ENCODE measurements at regions not wholly inside any gene's neighbourhood (a gene's known extent, or its start where the extent isn't known, plus 50 kb on each side); places are given as distances from the start of the nearest gene placed in this dataset.

DNA sequence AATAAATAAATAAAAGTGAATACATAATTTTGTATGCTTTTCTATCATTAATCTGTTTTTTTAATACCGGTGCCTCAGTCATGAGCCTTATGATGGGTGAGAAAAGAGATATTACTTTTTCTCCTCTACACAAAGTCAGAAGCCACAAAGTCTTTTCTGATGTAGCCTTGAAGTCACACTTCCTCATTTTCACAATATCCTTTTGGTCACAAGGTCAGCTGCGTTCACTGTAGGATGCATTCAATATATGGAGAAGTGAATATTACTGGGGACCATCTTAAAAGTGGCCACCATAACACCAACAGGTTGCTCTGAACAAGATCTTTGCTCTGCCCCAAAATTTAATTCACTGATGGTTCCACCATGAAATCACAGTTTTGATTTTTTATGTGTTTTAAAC lies 83.3 kb upstream of the TNR start:
- DNase-seq (ENCODE audit: low read depth in 2 of 2) = no peak

DNA sequence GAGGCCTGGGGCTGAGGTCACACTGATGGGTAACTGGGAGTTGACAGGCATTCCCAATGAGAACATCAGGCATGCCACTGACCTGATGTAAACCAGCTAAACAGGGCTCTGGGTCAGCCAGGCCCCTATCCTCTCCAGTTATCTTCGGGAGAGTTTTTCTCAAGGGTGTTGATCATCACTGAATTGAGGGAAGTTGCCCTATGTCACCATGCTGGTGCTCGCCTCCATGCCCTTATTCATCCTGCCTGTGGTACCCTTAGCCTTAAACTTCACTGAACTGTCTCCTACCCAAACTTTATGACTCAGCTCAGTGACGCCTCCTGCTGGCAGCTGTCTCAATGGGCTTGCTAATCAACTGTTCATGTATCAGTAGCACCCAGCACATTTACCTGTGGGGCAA lies 80.7 kb upstream of the TNR start:
- peak; percentile 2 to 13 for DNase-seq (ENCODE audit: low read depth in 2 of 2)

DNA sequence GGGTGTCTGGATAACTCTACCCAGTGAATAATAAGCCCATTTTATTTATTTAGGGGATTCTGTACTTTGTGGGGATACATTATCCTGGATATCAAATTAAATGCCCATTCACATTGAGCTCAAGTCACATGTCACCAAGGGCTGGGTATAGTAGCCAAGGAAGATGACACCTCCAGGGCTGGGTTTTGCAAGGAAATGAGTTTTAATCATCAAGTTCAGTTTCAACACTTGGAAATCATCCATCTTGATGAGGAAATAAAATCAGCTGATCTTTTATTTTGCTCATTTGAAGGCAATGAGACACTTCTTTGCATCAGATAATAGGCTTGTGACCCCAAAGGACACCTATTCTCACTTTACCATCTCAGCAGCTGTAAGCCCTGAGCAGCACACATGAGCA lies 80.0 kb upstream of the TNR start:
- no peak for DNase-seq (ENCODE audit: low read depth in 2 of 2)

DNA sequence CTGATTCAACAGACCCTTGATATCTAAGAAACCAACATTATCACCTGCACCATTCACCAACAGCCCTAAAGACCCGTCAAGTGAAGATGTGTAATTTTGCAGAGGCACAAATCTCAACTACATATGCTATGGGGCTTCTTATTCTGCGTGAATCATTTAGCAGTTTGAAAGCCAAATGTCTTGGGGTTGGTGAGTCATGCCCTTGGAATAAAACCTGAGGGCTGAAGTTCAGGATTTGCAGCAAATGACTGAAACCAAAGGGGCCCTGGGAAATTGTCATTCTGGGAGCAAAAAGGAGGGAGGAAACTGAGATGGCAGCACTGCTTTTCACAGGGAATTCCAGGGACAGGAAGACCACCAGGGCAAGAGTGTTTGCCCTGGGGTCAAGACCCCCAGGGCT lies 79.2 kb upstream of the TNR start:
- no peak for DNase-seq (ENCODE audit: low read depth in 2 of 2)

DNA sequence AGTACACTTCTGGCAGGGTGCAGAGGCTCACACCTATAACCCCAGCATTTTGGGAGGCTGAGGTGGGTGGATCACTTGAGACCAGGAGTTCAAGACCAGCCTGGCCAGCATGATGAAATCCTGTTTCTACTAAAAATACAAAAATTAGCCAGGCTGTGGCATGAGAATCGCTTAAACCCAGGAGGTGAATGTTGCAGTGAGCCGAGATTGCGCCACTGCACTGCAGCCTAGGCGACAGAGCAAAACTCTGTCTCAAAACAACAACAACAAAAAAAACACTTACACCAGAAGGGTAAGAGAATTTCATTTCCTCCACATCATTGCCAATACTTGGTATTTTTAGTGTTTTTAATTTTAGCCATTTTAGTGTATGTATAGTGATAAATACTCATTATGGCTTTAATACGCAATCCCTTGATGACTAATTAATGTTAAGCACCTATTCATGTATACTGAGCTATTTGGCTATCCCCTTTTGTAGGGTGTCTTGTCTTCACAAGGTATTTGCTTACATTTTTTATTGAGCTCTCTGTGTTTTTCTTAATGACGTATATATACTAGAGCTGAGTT lies 77.1 kb upstream of the TNR start:
- DNase-seq (ENCODE audit: low read depth in 2 of 2) = no peak

DNA sequence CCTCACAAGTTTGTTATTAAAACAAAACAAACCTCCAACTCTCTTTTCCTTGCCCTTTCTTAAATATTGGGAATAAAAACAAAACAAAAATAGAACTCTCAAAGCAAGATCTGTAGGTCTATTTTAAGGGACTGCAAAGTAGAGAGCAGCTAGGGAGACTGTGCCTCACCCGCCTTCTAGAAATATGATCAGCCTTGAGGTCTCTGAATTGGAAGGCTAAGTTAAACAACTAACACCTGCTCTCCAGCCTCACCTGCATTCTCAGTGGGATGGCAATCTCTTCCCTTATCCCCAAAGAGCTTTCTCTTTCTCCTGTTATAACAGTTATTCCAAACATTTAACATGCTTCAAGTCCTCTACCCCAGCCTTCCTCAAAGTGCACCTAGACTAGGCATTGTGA lies 75.5 kb upstream of the TNR start:
- no peak for DNase-seq (ENCODE audit: low read depth in 2 of 2)

DNA sequence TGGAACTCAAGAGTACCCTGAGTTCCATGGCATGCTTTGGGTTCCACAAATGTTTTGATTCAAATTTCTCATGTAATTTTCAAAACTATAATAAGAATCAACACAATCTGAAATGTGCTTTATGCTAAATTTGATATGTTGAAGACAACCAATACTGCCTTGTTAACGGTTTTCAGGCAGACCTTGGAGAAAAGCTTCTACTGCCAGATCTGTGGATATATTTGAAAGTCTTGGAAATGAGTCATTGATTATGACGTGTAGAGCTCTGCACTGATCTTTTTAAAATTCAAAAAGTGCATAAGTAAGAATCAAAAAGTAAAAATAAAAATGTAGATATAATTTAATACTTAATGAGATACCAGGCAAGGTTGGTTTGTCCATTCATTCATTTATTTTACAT lies 74.0 kb upstream of the TNR start:
- DNase-seq (ENCODE audit: low read depth in 2 of 2) = no peak

DNA sequence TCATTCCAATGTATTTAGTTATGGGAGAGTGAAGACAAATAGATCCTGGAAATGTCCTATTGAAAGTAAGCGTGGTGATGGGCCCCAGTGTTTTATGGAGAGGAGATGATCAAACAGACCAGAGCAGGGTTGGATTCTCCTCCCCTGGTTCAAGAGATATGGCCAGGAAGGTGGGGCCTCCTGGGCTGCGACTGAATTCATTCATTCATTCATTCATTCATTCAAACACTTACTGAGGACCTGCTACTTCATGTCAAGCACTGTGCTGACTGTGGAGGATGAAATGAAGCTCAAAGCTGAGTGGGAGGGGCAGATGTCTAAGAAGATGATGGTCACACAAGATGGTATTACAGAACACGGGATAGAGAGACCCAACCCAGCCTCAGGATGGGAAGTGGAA lies 71.5 kb upstream of the TNR start:
- DNase-seq (ENCODE audit: low read depth in 2 of 2) = no peak

DNA sequence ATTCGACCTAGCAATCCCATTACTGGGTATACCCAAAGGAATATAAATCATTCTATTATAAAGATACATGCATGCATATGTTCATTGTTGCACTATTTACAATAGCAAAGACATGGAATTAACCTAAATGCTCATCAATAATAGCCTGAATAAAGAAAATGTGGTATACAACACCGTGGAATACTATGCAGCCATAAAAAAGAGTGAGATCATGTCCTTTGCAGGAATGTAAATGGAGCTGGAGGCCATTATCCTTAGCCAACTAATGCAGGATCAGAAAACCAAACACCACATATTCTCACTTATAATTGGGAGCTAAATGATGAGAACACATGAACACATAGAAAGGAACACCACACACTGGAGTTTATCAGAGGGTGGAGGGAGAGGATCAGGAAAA lies 69.5 kb upstream of the TNR start:
- no peak for DNase-seq (ENCODE audit: low read depth in 2 of 2)

DNA sequence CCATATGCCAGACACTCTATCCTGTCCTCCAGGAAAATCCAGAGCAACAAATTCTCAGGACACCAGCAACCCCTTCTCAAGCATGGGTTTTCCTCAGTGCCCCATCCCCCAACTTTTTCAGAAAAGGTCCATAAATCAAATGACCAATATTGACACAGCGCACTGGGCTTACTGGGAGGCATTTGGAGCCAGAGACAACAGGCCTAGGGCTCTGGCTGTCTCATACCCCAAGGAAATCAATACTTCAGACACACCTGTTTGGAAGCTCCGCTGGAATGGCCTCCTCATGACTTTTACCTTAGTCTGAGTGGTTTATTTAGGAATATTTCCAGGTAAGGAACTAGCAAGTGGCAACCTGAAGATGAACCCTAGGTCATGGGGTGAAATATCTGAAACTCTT lies 66.9 kb upstream of the TNR start:
- DNase-seq (ENCODE audit: low read depth in 2 of 2) = no peak

DNA sequence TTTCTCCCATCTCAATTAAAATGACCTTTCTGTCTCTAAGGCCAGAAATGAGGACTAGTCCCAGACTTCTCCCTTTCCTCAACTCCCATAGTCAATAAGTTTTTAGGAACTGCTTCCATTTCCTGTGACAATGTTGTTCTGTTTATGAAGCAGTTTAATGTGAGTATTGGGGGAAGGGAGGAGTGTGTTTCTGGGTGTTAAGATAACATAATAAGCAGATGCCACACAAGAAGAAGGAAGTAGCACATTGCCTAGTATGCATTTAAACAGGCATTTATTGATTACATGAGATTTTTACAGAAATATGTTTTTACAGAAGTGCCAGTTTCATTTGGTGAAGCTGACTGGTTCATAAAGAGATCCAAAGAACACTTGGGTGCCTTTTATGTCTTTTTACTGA lies 65.6 kb upstream of the TNR start:
- no peak for DNase-seq (ENCODE audit: low read depth in 2 of 2)

DNA sequence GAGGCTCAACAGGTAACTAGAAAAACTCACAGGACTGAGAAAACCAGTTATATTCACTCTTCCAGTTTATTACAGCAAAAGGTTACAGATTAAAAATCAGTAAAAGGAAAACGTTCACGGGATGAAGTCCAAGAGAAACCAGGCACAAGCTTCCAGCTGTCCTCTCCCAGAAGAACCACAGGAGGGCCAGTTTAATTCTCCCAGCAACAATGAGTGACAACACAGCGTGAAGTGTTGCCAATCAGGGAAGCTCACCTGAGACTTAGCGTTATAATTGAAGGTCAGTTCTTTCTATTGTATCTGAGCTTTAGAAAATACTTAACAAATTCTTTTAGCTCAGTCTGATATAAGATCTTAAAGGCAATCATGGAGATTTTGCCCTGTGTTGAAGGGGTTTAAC lies 65.2 kb upstream of the TNR start:
- no peak for DNase-seq (ENCODE audit: low read depth in 2 of 2)

DNA sequence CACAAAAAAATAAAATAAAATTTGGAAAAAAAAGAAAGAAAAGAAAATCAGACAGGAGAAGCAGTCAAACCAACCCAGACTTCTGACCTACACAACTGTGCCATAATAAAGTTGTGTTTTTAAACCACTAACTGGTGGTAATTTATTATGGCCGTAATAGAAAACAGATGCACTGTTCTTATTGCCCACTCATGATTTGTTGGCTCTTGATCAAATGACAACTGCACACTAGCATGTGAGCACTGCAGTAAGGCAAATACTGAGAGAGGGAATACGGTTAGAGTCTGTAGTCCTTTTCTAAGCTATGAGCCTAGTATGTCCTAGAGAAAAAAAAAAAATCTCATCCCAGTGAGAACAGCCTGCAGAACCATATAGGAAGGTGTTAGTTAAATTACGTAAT lies 61.2 kb upstream of the TNR start:
- no peak for DNase-seq (ENCODE audit: low read depth in 2 of 2)

DNA sequence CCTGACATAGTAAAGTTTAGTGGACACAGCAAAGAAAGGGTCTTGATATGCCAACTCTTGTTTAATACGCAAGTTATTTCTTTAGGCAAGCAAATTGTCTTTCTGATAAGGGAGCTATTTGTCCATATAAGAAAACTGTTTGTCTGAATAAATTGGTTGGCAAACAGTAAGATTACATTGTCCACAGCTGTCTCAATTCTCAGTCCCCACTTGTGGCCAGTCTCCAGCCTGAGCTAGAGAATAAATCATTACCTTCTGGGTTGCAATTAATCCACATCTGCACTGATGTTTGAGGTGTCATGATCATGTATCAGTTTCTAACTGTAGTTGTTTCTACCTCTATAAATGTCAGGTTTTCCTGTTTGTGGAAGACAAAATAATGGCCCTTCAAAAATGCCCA lies 60.0 kb upstream of the TNR start:
- no peak for DNase-seq (ENCODE audit: low read depth in 2 of 2)

DNA sequence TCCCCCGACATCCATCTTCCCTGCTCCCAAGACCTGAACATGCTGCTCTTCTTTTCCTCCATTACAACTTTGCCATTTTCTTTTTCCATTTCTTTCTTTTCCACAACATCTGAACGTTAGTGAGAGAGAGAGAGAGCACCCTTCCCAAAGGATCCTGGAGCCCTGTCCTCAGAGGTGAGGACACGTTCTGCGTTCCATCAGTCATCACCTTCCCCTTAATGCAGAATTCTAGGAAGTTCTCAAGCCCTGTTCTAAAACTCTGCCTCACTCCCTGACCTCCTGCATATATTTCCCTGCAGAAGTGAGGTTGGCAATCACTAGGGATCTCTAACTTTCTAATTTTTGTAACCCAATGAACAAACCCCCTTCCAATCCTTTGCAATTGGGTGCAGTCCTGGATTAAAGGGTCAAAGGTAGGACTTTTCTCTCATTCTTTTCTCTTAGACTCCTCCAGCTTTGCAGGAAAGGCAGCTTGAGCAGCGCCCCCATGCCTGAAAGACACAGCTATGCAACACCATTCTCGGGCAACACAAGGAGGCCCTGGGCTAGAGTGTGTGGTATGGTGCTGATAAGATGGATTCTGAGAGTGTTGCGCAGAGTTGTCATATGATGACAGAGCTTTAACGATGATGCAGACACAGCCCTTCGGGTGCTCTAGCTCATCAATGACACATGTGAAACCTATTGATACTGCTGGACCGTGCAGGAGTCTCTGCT lies 59.2 kb upstream of the TNR start:
- no peak for DNase-seq (ENCODE audit: low read depth in 2 of 2)

DNA sequence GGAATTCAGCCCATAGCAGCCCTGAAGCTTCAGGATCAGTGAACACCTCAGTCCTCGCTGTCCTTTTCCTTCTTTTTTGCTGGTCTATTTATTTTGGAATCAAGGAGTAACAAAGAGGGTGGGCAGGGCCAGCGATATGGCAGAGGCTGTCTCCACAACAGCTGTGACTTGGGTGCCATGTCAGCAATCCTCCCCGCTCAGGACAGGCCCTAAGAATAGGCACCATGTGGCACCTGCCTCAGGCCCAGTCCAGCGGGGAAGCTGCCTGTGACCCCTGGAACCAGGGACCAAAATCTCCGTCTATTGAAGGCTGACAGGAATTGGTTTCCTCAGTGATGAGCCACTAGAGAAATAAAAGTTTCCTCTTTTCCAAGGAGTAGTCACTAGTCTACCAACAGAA lies 58.6 kb upstream of the TNR start:
- no peak for DNase-seq (ENCODE audit: low read depth in 2 of 2)

DNA sequence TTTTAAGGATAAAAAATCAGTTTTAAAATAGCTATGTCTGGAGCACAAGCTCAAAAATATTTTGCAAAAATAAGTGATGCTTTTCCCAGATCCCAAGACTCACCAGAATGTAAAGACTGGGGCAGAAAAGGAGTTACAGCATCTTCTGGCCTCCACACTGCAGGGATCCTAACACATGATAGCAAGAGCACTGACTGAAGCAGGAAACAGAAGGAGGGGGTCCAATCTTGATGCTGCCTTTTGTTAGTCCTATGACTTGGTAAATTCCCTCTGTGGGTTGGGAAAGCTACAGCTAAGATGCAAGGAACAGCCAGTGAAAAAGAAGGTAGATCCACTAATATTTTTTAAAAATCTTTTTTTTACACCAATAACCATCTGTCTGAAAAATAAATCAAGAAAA lies 54.2 kb upstream of the TNR start:
- DNase-seq (ENCODE audit: low read depth in 2 of 2) = no peak

DNA sequence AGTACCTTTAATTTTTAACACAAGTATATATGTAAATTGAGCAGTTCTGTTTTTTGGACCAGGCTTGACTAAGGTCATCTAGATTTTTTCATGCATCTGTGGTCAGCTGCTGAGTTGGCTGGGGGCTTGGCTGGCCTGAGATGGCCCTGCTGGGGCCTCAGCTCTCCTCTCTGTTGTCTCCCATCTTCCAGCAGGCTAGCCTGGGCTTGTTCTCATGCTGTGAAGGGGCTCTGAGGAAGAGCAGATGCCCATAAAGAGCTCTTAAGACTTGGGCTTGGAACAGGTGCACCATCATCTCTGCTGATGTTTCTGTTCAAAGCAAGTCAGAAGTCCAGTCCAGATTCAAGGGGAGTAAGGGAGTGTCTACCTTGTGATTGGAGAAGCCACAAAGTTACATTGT lies 51.2 kb upstream of the TNR start:
- no peak for DNase-seq (ENCODE audit: low read depth in 2 of 2)

DNA sequence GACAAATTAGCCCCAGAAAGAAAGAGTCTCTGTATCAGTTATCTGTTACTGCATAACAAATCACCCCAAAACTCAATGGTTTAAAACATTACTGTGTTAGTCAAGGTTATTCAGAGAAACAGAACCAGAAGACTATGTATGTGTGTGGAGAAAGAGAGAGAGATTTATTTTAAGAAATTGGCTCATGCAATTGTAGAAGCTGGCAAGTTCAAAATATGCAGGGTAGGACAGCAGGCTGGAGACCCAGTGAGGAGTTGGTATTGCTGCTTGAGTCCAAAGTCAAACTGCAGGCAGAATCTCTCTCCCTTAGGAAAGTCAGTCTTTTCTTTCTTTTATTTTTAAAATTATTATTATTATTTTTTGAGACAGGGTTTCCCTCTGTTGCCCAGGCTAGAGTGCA lies 50.2 kb upstream of the TNR start:
- DNase-seq (ENCODE audit: low read depth in 2 of 2) = no peak
